Stimulated activated CD8-positive, alpha-beta memory T cell treated with anti-CD3 and anti-CD28 coated beads, Interleukin-4, amount 100 ng/mL, for 24 hours (primary cell): ENCODE measurements at regions not wholly inside any gene's neighbourhood (a gene's known extent, or its start where the extent isn't known, plus 50 kb on each side); places are given as distances from the start of the nearest gene placed in this dataset.
"Not testable (repeated sequence)": the region's sequence is repeated elsewhere in the genome, so short reads cannot be mapped to it uniquely, and the experiment has no call there.

Source experiments
- DNase-seq: peaks from one replicate; pipeline ENCODE4 v3.0.0-alpha.2; 2020; ENCODE audit warnings: low read depth

- not testable (repeated sequence) for DNase-seq
Measured at GRCh38 chr3:198147993-198148392, 188.0 kb downstream of the LMLN start.

GRCh38 chr3:198149904-198150303 lies 189.9 kb downstream of the LMLN start:
- DNase-seq: not testable (repeated sequence)

GRCh38 chr3:198151867-198152266 lies 191.8 kb downstream of the LMLN start:
- not testable (repeated sequence) for DNase-seq

GRCh38 chr3:198155771-198156170 lies 195.8 kb downstream of the LMLN start:
- DNase-seq: not testable (repeated sequence)

- not testable (repeated sequence) for DNase-seq
Measured at GRCh38 chr3:198157231-198157868, 197.3 kb downstream of the LMLN start.

GRCh38 chr3:198158007-198158406 lies 198.0 kb downstream of the LMLN start:
- DNase-seq: not testable (repeated sequence)

- peak; percentile 46 for DNase-seq
Measured at GRCh38 chr3:198167339-198168039, 207.5 kb downstream of the LMLN start.

GRCh38 chr3:198170781-198171180 lies 210.8 kb downstream of the LMLN start:
- DNase-seq: not testable (repeated sequence)

- not testable (repeated sequence) for DNase-seq
Measured at GRCh38 chr3:198173080-198173479, 213.1 kb downstream of the LMLN start.

GRCh38 chr3:198173929-198174574 lies 214.0 kb downstream of the LMLN start:
- DNase-seq: not testable (repeated sequence)
